Endothelial cell of umbilical vein (primary cell): ENCODE measurements at regions not wholly inside any gene's neighbourhood (a gene's known extent, or its start where the extent isn't known, plus 50 kb on each side); places are given as distances from the start of the nearest gene placed in this dataset.

Experiments used
- BruUV-seq: library from RNA; stranded (reverse); fragments of 400-500 nt; replicated peaks from 2 replicates; lab custom pipeline; 2021; lab: Mats Ljungman, UMichigan
- CTCF ChIA-PET: fragments of 300-600, 350-600 bp; sonication (Branson Sonifier 250); formaldehyde crosslinking; loops from one replicate; lab custom pipeline; 2021; ENCODE audit warnings: antibody characterized with exemption, inconsistent platforms; lab: Charles Lee
- POLR2A ChIA-PET: fragments of 300-600, 350-600 bp; sonication (Branson Sonifier 250); formaldehyde crosslinking; loops from one replicate; lab custom pipeline; 2021; ENCODE audit warnings: antibody characterized with exemption, inconsistent platforms; lab: Charles Lee
- DNase-seq: peaks from one replicate; pipeline ENCODE4 v3.0.0-alpha.2; 2011; ENCODE audit warnings: low read depth, low spot score
- FAIRE-seq: peaks from 2 replicates; lab custom pipeline; 2011; peaks lifted over from hg19 to GRCh38; lab: Jason Lieb, UNC
- H2AFZ ChIP-seq: 2 replicates; pipeline ENCODE4 v1.6.0; 2012; ENCODE audit warnings: low read depth, low read length, control low read depth, inconsistent platforms
- H3K27ac ChIP-seq: 2 replicates; pipeline ENCODE4 v1.5.1; 2011; ENCODE audit warnings: low read depth, mild to moderate bottlenecking, control low read depth, low read length, moderate library complexity; ENCODE audit not compliant: insufficient read depth
- H3K27me3 ChIP-seq, 2 experiments: 2 replicates each; pipeline versions ENCODE4 v1.6.0 to v1.6.1; 2011; ENCODE audit warnings: low read length in 2 of 2, mixed read lengths in 1 of 2; ENCODE audit not compliant: control insufficient read depth in 2 of 2, insufficient read depth in 2 of 2
- H3K36me3 ChIP-seq, 2 experiments: 2 replicates in 1 of 2; 3 replicates in 1 of 2; pipeline ENCODE4 v1.5.1; 2011; ENCODE audit warnings: low read length in 2 of 2, mild to moderate bottlenecking in 1 of 2, moderate library complexity in 1 of 2; ENCODE audit not compliant: control insufficient read depth in 2 of 2, insufficient read depth in 2 of 2; ENCODE audit errors: extremely low read depth in 1 of 2
- H3K4me1 ChIP-seq: 3 replicates; pipeline ENCODE4 v1.5.1; 2011; ENCODE audit warnings: mild to moderate bottlenecking, low read length; ENCODE audit not compliant: control insufficient read depth, insufficient read depth; ENCODE audit errors: extremely low read depth
- H3K4me2 ChIP-seq: 2 replicates; pipeline ENCODE4 v1.6.1; 2011; ENCODE audit warnings: low read length, control low read depth, mixed read lengths; ENCODE audit not compliant: insufficient read depth
- H3K4me3 ChIP-seq, 3 experiments: fragments of 200-600 bp in 1 of 3; sonication (generic), shearing (Covaris generic) in 1 of 3; replicated peaks in 1 of 3; 2 replicates each; pipeline ENCODE4 v1.5.1; 2011 to 2016; ENCODE audit warnings: control low read depth in 3 of 3, low read length in 3 of 3, mild to moderate bottlenecking in 2 of 3, inconsistent platforms in 1 of 3, low read depth in 1 of 3, moderate library complexity in 1 of 3; ENCODE audit not compliant: insufficient read depth in 1 of 3
- H3K79me2 ChIP-seq: 2 replicates; pipeline ENCODE4 v1.6.0; 2012; ENCODE audit warnings: low read length, inconsistent platforms; ENCODE audit not compliant: control insufficient read depth, insufficient read depth
- H3K9ac ChIP-seq: replicated peaks from 2 replicates; pipeline ENCODE3; 2011; ENCODE audit warnings: low read length, control low read depth; ENCODE audit not compliant: insufficient read depth; ENCODE audit errors: extremely low read depth
- H3K9me1 ChIP-seq: replicated peaks from 3 replicates; pipeline ENCODE4 v1.6.0; 2011; ENCODE audit warnings: mild to moderate bottlenecking, low read length; ENCODE audit not compliant: control insufficient read depth, insufficient read depth; ENCODE audit errors: extremely low read depth
- H3K9me3 ChIP-seq: replicated peaks from 2 replicates; pipeline ENCODE4 v1.5.1; 2012; ENCODE audit warnings: low read length, inconsistent platforms; ENCODE audit not compliant: control insufficient read depth, insufficient read depth
- H4K20me1 ChIP-seq: replicated peaks from 2 replicates; pipeline ENCODE3; 2011; ENCODE audit warnings: mild to moderate bottlenecking, low read length; ENCODE audit not compliant: control insufficient read depth, insufficient read depth; ENCODE audit errors: extremely low read depth
- CTCF ChIP-seq, 2 donors: IDR thresholded peaks; 1 replicate in 1 of 2; 2 replicates in 1 of 2; pipeline ENCODE4 v1.5.1; 2011; ENCODE audit warnings: low read length in 2 of 2, mild to moderate bottlenecking in 2 of 2, moderate library complexity in 2 of 2, control low read depth in 1 of 2, inconsistent platforms in 1 of 2, low read depth in 1 of 2; ENCODE audit not compliant: insufficient read depth in 1 of 2; ENCODE audit errors: extremely low read depth in 1 of 2
- EZH2 ChIP-seq: IDR thresholded peaks from 2 replicates; pipeline ENCODE4 v1.6.1; 2012; ENCODE audit warnings: borderline replicate concordance, low read depth, mild to moderate bottlenecking, moderate library complexity, low read length, inconsistent platforms; ENCODE audit not compliant: severe bottlenecking
- FOS ChIP-seq: IDR thresholded peaks from 2 replicates; pipeline ENCODE4 v1.6.1; 2011; ENCODE audit warnings: mild to moderate bottlenecking, low read length, moderate library complexity, borderline replicate concordance; ENCODE audit not compliant: insufficient read depth
- GATA2 ChIP-seq: IDR thresholded peaks from 2 replicates; pipeline ENCODE4 v1.7.0; 2011; ENCODE audit warnings: low read depth, mild to moderate bottlenecking, moderate library complexity, mixed read lengths, low read length; ENCODE audit not compliant: insufficient read length, insufficient read depth
- JUN ChIP-seq: IDR thresholded peaks from 2 replicates; pipeline ENCODE4 v1.6.1; 2011; ENCODE audit warnings: borderline replicate concordance, low read depth; ENCODE audit not compliant: insufficient read length, insufficient read depth
- MYC ChIP-seq: IDR thresholded peaks from one replicate; pipeline ENCODE4 v1.6.1; 2011; ENCODE audit warnings: mild to moderate bottlenecking, low read depth, low read length
- POLR2A ChIP-seq: IDR thresholded peaks from 2 replicates; pipeline ENCODE4 v1.6.1; 2012; ENCODE audit warnings: low read depth, mild to moderate bottlenecking, control low read depth, low read length
- POLR2AphosphoS5 ChIP-seq: IDR thresholded peaks from 2 replicates; pipeline ENCODE4 v1.6.1; 2012; ENCODE audit warnings: low read depth, mild to moderate bottlenecking, control low read depth, low read length, moderate library complexity; ENCODE audit not compliant: insufficient read depth
- dilution Hi-C: fragments of 300-500 bp; cut with MboI; formaldehyde crosslinking; loops from one replicate; pipeline ENCODE4 v1.15.0; 2019; ENCODE audit warnings: low sequenced_read_pairs; ENCODE audit not compliant: extremely low pct_ligation_motif_present
- intact Hi-C: fragments of 100-400 bp; cut with micrococcal nuclease; formaldehyde crosslinking; loops from one replicate; pipeline ENCODE4 v1.10.0; 2022
- TF ChIP-seq, protein P1 (sequence below): IDR thresholded peaks from 2 replicates; pipeline ENCODE4 v1.6.1; 2011; ENCODE audit not compliant: insufficient read depth, insufficient read length

DNA sequence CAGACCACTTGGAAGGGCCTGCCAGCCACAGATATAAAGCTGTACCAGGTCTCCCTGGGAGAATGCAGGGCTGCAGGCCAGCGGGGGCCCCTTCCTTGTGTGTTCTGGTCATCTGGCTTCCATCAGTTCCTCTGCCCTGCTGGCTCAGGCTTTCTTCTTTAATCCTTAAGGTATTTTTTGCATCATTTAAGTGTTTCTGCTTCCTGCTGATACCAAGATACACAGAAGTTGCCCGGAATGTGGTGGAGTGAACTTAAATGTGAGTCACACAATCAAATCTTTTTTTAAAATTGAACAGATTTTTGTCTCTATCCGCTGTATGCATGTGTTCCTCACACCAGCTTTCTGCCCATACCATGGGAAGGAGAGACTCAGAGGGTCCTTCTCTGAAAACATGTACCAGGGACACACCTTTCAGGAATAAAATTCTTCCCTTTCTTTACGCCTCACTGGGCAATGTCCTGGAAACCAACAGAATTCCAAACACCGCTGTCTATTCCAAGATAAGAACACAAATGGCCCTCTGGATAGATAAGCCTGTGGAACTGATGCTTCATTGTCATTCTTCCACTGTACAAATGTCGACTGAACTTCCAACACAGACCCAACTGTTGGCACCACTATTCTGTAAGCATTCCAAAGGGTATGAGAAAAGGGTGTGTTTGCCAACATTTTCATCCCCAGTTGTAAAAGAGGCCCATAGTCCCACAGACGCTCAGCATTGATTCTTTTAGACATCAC lies 206.2 kb upstream of the MYLIP start:
- Histone ChIP-seq H3K36me3 (no peaks in the 10 kb centered on the region), H2AFZ (peak overlapping the region; percentile 43), H3K9me3 (no peaks in the 10 kb centered on the region), H3K4me2 (peak overlapping the region; percentile 3), H3K9ac (peak overlapping the region; percentile 19), H3K27ac (peak overlapping the region; percentile 86), H3K4me1 (peaks cover 23% of the 10 kb centered on the region), H3K27me3 (no peaks in the 10 kb centered on the region), H3K4me3 (no peak overlapping the region), H4K20me1 (no peaks in the 10 kb centered on the region), H3K9me1 (no peaks in the 10 kb centered on the region), H3K79me2 (no peaks in the 10 kb centered on the region)
- intact Hi-C loops (loop anchor here (1.0 to 2.0 kb wide), 9 partner anchors 23 to 293 kb away; no protein-coding TSS in a partner anchor), dilution Hi-C loops (no loop called here)
- TF ChIP-seq GATA2: peak; percentile 96
- no peak for TF ChIP-seq CTCF (IDR thresholded peaks at IDR 0.05; ENCODE audit: extremely low read depth in 1 of 2, insufficient read depth in 1 of 2, low read depth in 1 of 2, low read length in 2 of 2)
- no peak for TF ChIP-seq MYC
- TF ChIP-seq JUN: peak; percentile 90
- peak; percentile 70 for TF ChIP-seq FOS
- TF ChIP-seq POLR2AphosphoS5: peak; percentile 76
- no peak for TF ChIP-seq EZH2
- TF ChIP-seq, protein P1, sequence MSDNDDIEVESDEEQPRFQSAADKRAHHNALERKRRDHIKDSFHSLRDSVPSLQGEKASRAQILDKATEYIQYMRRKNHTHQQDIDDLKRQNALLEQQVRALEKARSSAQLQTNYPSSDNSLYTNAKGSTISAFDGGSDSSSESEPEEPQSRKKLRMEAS: no peak
- TF ChIP-seq POLR2A: peak; percentile 76
- CTCF ChIA-PET: interaction anchor here (0.7 to 1.7 kb wide), 8 partner anchors 11 to 260 kb away, joined by 3 to 10 read pairs (median 4); partner anchors contain the start of gene MYLIP
- POLR2A ChIA-PET: interaction anchor here (1.3 kb wide), 2 partner anchors 39 to 206 kb away, joined by 7 read pairs; partner anchors contain the start of gene MYLIP
- peak; percentile 99 for DNase-seq
- FAIRE-seq: peak; percentile 94
- BruUV-seq: no TSS peak
